ENCODE measurements at regions not wholly inside any gene's neighbourhood (a gene's known extent, or its start where the extent isn't known, plus 50 kb on each side); places are given as distances from the start of the nearest gene placed in this dataset.

DNA sequence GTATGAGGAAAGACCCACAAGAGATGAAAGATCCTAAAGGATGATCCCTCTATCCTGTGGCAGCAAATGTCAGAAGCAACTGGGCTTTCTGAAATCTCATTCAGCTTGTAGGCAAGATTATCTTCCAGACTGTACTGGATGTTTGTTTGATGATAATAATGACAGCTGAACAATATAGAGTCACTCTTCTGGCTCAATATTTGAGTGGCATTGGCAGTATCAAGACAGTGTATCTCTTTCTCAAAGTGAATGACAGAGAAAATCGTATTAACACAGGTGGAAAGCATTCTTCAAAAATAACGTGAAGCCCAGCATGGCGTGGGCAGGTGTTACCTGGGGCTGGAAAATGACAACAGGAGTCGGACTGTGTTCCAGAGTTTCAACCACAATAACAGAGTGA lies 114.5 kb downstream of the GPR37 start:
- no peaks in the 10 kb centered on the region for H3K27me3 ChIP-seq
- DNase-seq: no peak
- H3K36me3 ChIP-seq: no peaks in the 10 kb centered on the region
- H3K4me3 ChIP-seq (ENCODE audit: low read depth, low read length): no peak overlapping the region
- no peaks in the 10 kb centered on the region for H3K9me3 ChIP-seq
- H3K4me1 ChIP-seq: no peaks in the 10 kb centered on the region
- TF ChIP-seq, protein P1, sequence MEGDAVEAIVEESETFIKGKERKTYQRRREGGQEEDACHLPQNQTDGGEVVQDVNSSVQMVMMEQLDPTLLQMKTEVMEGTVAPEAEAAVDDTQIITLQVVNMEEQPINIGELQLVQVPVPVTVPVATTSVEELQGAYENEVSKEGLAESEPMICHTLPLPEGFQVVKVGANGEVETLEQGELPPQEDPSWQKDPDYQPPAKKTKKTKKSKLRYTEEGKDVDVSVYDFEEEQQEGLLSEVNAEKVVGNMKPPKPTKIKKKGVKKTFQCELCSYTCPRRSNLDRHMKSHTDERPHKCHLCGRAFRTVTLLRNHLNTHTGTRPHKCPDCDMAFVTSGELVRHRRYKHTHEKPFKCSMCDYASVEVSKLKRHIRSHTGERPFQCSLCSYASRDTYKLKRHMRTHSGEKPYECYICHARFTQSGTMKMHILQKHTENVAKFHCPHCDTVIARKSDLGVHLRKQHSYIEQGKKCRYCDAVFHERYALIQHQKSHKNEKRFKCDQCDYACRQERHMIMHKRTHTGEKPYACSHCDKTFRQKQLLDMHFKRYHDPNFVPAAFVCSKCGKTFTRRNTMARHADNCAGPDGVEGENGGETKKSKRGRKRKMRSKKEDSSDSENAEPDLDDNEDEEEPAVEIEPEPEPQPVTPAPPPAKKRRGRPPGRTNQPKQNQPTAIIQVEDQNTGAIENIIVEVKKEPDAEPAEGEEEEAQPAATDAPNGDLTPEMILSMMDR (IDR thresholded peaks at IDR 0.05; ENCODE audit: low read depth, low read length): no peak

DNA sequence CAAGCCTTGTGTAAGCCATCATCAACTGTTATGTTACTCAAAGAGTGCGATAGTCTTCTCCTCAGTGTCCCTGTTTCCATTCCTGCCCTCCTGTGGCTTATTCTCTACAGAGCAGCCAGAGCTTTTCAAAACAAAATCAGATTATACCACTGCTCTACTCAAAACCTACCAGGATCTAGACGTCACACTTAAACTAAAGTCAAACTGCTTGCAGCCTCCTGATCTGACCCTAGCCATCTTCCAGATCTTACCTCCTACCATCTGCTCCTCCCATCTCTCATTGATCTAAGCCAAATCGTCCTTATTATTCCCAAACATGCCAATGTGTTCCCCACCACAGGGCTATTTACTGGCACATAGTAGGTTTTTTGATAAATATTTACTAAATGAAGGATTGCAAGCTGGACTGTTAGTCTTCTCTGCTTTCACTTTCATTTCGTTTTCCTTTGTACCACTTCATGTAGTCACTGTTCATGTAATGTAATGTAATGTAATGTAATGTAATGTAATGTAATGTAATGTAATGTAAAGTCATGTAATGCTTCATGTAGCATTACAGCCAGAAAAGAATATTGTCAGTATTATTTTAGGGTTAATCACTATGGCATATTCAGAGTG lies 116.1 kb downstream of the GPR37 start:
- no peak for DNase-seq
- TF ChIP-seq, protein P1 (IDR thresholded peaks at IDR 0.05; ENCODE audit: low read depth, low read length): no peak
- Histone ChIP-seq H3K4me3 (ENCODE audit: low read depth, low read length) (no peak overlapping the region), H3K27me3 (no peaks in the 10 kb centered on the region), H3K36me3 (no peaks in the 10 kb centered on the region), H3K4me1 (no peaks in the 10 kb centered on the region), H3K9me3 (no peaks in the 10 kb centered on the region)

DNA sequence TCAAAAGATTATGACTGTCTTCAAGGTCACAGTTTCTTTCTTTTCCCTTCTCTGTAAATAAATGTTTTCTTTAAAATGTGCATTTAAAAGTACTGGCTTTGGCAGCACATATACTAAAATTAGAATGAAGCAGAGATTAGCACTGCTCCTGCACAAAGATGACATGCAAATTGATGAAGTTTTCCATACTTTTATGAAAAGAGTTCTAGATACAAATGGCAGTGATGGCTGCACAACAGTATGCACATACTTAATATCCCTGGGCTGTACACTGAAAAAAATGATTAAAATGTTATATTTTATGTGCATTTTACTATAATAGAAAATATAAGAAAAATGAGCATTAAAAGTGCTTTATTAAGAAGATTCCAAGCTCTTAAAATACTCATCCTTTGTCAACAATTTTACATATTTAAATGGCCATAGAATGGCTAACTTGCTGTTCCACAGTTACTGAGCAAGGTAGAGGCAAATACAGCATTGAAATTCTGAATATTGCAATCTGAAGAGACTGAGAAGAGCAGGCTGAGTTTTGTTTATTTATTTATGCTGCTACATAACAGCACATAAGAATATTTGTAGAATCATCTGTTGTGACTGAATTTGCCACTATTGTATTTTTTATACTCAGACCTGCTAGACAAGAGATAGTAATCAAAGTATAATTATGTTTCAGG lies 117.8 kb downstream of the GPR37 start:
- no peaks in the 10 kb centered on the region for H3K36me3 ChIP-seq
- DNase-seq: no peak
- TF ChIP-seq, protein P1 (IDR thresholded peaks at IDR 0.05; ENCODE audit: low read depth, low read length): no peak

DNA sequence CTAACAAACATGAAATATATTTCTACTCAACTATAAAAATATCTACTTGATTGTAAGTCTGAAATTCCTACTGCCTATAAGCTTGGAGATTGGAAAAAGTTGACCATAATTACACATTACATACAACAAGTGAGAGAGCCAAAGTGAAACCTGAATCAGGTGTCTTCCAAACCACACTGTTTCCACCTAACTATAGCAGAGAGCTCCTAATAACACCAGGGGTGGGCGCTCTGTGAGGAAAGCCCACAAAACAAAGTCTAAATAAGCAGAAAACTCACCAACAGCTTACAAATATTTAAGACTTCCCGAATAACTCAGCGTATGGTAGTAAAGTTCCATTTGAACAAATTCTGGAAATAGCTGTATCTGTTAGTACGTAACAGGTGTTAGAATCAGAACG lies 119.9 kb downstream of the GPR37 start:
- TF ChIP-seq, protein P1 (IDR thresholded peaks at IDR 0.05; ENCODE audit: low read depth, low read length): no peak
- DNase-seq: no peak
- H3K36me3 ChIP-seq: no peaks in the 10 kb centered on the region

More for the DNA sequence above, 117.8 kb downstream of the GPR37 start:
- Histone ChIP-seq H3K27me3 (peaks cover 13% of the 10 kb centered on the region), H3K4me3 (ENCODE audit: low read depth, low read length) (no peak overlapping the region), H3K9me3 (no peaks in the 10 kb centered on the region), H3K4me1 (no peaks in the 10 kb centered on the region)

DNA sequence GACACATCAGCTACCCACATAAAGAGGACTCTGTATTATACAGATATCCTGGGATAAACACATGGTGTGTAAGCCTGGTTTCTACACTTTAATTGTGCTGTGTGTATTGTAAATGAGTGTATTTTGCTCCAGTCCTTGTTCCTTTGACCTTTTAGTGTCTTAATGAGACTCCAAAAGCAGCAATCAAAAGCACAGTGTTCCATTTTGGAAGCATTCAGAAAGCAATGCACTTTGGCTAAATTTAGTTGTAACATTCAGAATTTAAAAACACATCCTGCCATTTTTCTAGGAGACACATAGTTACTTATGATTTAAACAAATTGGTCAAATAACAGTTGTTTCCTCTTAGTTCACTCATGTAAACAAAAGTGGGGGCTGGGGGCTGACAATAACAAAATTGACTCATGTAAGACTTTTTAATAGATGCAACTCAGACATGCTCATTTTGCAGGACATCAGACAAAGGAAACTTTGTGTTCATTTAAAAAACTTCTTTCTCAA lies 122.2 kb downstream of the GPR37 start:
- TF ChIP-seq, protein P1 (IDR thresholded peaks at IDR 0.05; ENCODE audit: low read depth, low read length): no peak
- DNase-seq: no peak
- H3K27me3 ChIP-seq: peaks cover 16% of the 10 kb centered on the region
- H3K9me3 ChIP-seq: no peaks in the 10 kb centered on the region
- no peaks in the 10 kb centered on the region for H3K36me3 ChIP-seq
- no peaks in the 10 kb centered on the region for H3K4me1 ChIP-seq
- H3K4me3 ChIP-seq (ENCODE audit: low read depth, low read length): no peak overlapping the region

More for the DNA sequence above, 119.9 kb downstream of the GPR37 start:
- peaks cover 16% of the 10 kb centered on the region for H3K27me3 ChIP-seq
- H3K9me3 ChIP-seq: no peaks in the 10 kb centered on the region
- H3K4me1 ChIP-seq: no peaks in the 10 kb centered on the region
- no peak overlapping the region for H3K4me3 ChIP-seq (ENCODE audit: low read depth, low read length)

DNA sequence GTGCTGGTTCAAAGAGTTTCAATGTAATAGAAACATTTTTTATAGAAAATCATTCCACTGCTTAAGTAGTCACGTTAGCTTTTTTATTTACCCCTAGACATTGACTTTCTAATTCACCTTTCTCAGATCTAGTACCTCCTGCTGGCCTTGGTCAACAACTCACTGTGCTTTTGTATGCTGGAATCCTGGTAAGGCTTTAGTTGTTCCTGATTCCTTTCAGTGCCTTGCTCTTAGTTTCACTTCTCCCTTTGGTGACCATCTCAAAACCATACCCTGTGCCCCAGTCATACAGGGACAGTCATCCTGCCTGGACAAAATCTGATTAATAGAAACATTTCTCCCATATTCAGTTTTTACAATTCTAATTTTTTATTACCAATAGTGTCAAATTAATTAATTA lies 130.2 kb downstream of the GPR37 start:
- no peaks in the 10 kb centered on the region; the same call in 1 of the 2 replicates for H3K27me3 ChIP-seq
- no peak overlapping the region for H3K4me3 ChIP-seq (ENCODE audit: low read depth, low read length)
- H3K4me1 ChIP-seq: no peaks in the 10 kb centered on the region
- no peak for DNase-seq
- TF ChIP-seq, protein P1 (IDR thresholded peaks at IDR 0.05; ENCODE audit: low read depth, low read length): no peak
- no peaks in the 10 kb centered on the region for H3K9me3 ChIP-seq
- H3K36me3 ChIP-seq: no peaks in the 10 kb centered on the region
